ENCODE measurements at regions not wholly inside any gene's neighbourhood (a gene's known extent, or its start where the extent isn't known, plus 50 kb on each side); places are given as distances from the start of the nearest gene placed in this dataset.

GRCh38 chr3:29201604-29202003, 79.3 kb upstream of the RBMS3 start:
- no peaks in the 10 kb centered on the region for H3K4me1 ChIP-seq (replicated peaks in 1 of 4; ENCODE audit: control insufficient read depth in 3 of 4, insufficient read depth in 4 of 4, low read length in 3 of 4)
- no peak overlapping the region for H3K9ac ChIP-seq (replicated peaks in 1 of 4; ENCODE audit: extremely low read depth in 1 of 4, low read depth in 3 of 4, low read length in 3 of 4)
- H2BK12ac ChIP-seq (ENCODE audit: low read depth, low read length), result no peak overlapping the region
- H3K79me1 ChIP-seq (ENCODE audit: low read depth, low read length), result no peaks in the 10 kb centered on the region
- CTCF ChIA-PET (ENCODE audit: partially characterized antibody), result no interaction called here
- H3K27ac ChIP-seq (ENCODE audit: low read depth, low read length), result no peak overlapping the region
- H2BK120ac ChIP-seq (replicated peaks; ENCODE audit: low read depth, low read length), result no peak overlapping the region
- H3K9me3 ChIP-seq (ENCODE audit: insufficient read depth in 2 of 2, low read depth in 1 of 2, low read length in 1 of 2), result no peaks in the 10 kb centered on the region
- H2BK20ac ChIP-seq (ENCODE audit: low read length), result no peak overlapping the region
- no peak overlapping the region for H4K91ac ChIP-seq (replicated peaks; ENCODE audit: insufficient read length, low read length)
- H3K14ac ChIP-seq (ENCODE audit: insufficient read length), result no peak overlapping the region
- H3K56ac ChIP-seq (replicated peaks; ENCODE audit: insufficient read length, low read depth, low read length), result no peak overlapping the region
- H4K8ac ChIP-seq (ENCODE audit: extremely low read depth, insufficient read depth, low read length), result no peak overlapping the region
- no peaks in the 10 kb centered on the region for H3K79me2 ChIP-seq (ENCODE audit: control insufficient read depth in 1 of 2, insufficient read depth in 2 of 2, low read length in 2 of 2)
- DNase-seq (ENCODE audit: low read depth in 1 of 2, low spot score in 2 of 2) (no peak), FAIRE-seq (no peak)
- no peaks in the 10 kb centered on the region for H3K36me3 ChIP-seq (ENCODE audit: control insufficient read depth in 2 of 4, insufficient read depth in 4 of 4, low read length in 3 of 4)
- no peaks in the 10 kb centered on the region for H3K27me3 ChIP-seq (replicated peaks in 1 of 4; ENCODE audit: control insufficient read depth in 3 of 4, extremely low read depth in 1 of 4, insufficient read depth in 3 of 4, low read length in 3 of 4)
- POLR2A ChIA-PET (ENCODE audit: partially characterized antibody), result no interaction called here
- H4K5ac ChIP-seq (ENCODE audit: insufficient read length, low read depth, low read length), result no peak overlapping the region
- no peak overlapping the region for H3K4ac ChIP-seq (replicated peaks; ENCODE audit: insufficient read length, low read depth, low read length)
- no peak overlapping the region for H2BK15ac ChIP-seq (ENCODE audit: low read length)
- TF ChIP-seq HDAC2 (IDR thresholded peaks at IDR 0.05; ENCODE audit: borderline replicate concordance in 1 of 2, low read depth in 2 of 2, low read length in 2 of 2) (no peak), EZH2 (IDR thresholded peaks at IDR 0.05; ENCODE audit: low read depth, low read length, severe bottlenecking) (no peak), RBBP5 (IDR thresholded peaks at IDR 0.05; ENCODE audit: borderline replicate concordance, low read depth, low read length) (no peak), NANOG (IDR thresholded peaks at IDR 0.05; ENCODE audit: insufficient read depth, low read depth, low read length, poor library complexity, severe bottlenecking) (no peak), SRF (IDR thresholded peaks at IDR 0.05; ENCODE audit: low read depth, low read length) (no peak), RFX5 (IDR thresholded peaks at IDR 0.05; ENCODE audit: borderline replicate concordance, low read depth, low read length) (no peak), SP1 (IDR thresholded peaks at IDR 0.05; ENCODE audit: low read depth, low read length) (no peak), EP300 (IDR thresholded peaks at IDR 0.05; ENCODE audit: borderline replicate concordance in 1 of 2, low read depth in 2 of 2, low read length in 2 of 2) (no peak), ATF3 (IDR thresholded peaks at IDR 0.05; ENCODE audit: insufficient read depth, low read depth, low read length) (no peak), E2F6 (IDR thresholded peaks at IDR 0.05) (no peak), SAP30 (IDR thresholded peaks at IDR 0.05; ENCODE audit: insufficient read depth, insufficient replicate concordance, low read length) (no peak), CHD1 (IDR thresholded peaks at IDR 0.05; ENCODE audit: low read depth, low read length) (no peak), BCL11A (IDR thresholded peaks at IDR 0.05; ENCODE audit: low read depth in 2 of 2, low read length in 2 of 2) (no peak)
- no peaks in the 10 kb centered on the region for H3K23me2 ChIP-seq (ENCODE audit: low read depth, low read length)
- H3K23ac ChIP-seq (ENCODE audit: insufficient read length), result no peak overlapping the region
- no peak overlapping the region for H3K18ac ChIP-seq (ENCODE audit: extremely low read depth, low read length)
- no peak overlapping the region for H3K4me3 ChIP-seq (ENCODE audit: extremely low read depth in 1 of 4, insufficient read depth in 2 of 4, low read depth in 3 of 4, low read length in 4 of 4)
- 93% methylated on average over 1 of the region's 1 CpG; no CpG with 5 or more reads in 1 of the 2 experiments for WGBS, 2 experiments (ENCODE audit: extremely low coverage in 1 of 2, insufficient coverage in 1 of 2, insufficient read length in 1 of 2, insufficient replicate concordance in 2 of 2, low coverage in 1 of 2, low lambda C conversion rate in 2 of 2, missing lambda C conversion rate in 1 of 2)
- no peaks in the 10 kb centered on the region for H4K20me1 ChIP-seq (replicated peaks in 1 of 2; ENCODE audit: control insufficient read depth in 1 of 2, insufficient read depth in 2 of 2, low read length in 2 of 2)
- no peak overlapping the region for H2BK5ac ChIP-seq (ENCODE audit: low read depth, low read length)
- no peak overlapping the region for H3K4me2 ChIP-seq (ENCODE audit: insufficient read depth in 1 of 2, low read depth in 2 of 2, low read length in 2 of 2)
- H2AFZ ChIP-seq (ENCODE audit: low read length), result no peak overlapping the region
- H2AK5ac ChIP-seq (ENCODE audit: low read depth, low read length), result no peak overlapping the region

Data from H1 (cell line).